DMS53 (cell line): ENCODE measurements at regions not wholly inside any gene's neighbourhood (a gene's known extent, or its start where the extent isn't known, plus 50 kb on each side); places are given as distances from the start of the nearest gene placed in this dataset.

Experiments used
- DNase-seq: peaks from one replicate; lab custom pipeline; 2025; lab: John Stamatoyannopoulos, UW

GRCh38 chr13:69423844-69424243 lies 683.8 kb upstream of the ATXN8OS start:
- no peak for DNase-seq

- no peak for DNase-seq
Measured at GRCh38 chr13:69418319-69418718, 689.3 kb upstream of the ATXN8OS start.

- DNase-seq = no peak
Measured at GRCh38 chr13:69410761-69411160, 696.9 kb upstream of the ATXN8OS start.

GRCh38 chr13:69391756-69392155 lies 715.9 kb upstream of the ATXN8OS start:
- DNase-seq = no peak

- no peak for DNase-seq
Measured at GRCh38 chr13:69389899-69390298, 717.7 kb upstream of the ATXN8OS start.

GRCh38 chr13:69373747-69374425 lies 733.7 kb upstream of the ATXN8OS start:
- no peak for DNase-seq

GRCh38 chr13:69363360-69363759 lies 744.3 kb upstream of the ATXN8OS start:
- DNase-seq = no peak

GRCh38 chr13:69331245-69331644 lies 776.4 kb upstream of the ATXN8OS start:
- DNase-seq = no peak

- DNase-seq = peak; percentile 60
Measured at GRCh38 chr13:69324090-69324886, 783.3 kb upstream of the ATXN8OS start.

- DNase-seq = no peak
Measured at GRCh38 chr13:69319656-69320055, 788.0 kb upstream of the ATXN8OS start.

GRCh38 chr13:69315039-69315438 lies 792.6 kb upstream of the ATXN8OS start:
- DNase-seq = no peak

- peak; percentile 3 for DNase-seq
Measured at GRCh38 chr13:69306766-69307165, 800.9 kb upstream of the ATXN8OS start.

GRCh38 chr13:69300131-69300530 lies 807.5 kb upstream of the ATXN8OS start:
- DNase-seq = no peak

- no peak for DNase-seq
Measured at GRCh38 chr13:69296130-69296529, 811.5 kb upstream of the ATXN8OS start.

GRCh38 chr13:69292789-69293425 lies 814.7 kb upstream of the ATXN8OS start:
- no peak for DNase-seq

GRCh38 chr13:69291292-69291906 lies 816.2 kb upstream of the ATXN8OS start:
- DNase-seq = no peak

GRCh38 chr13:69288026-69288425 lies 819.6 kb upstream of the ATXN8OS start:
- no peak for DNase-seq

- DNase-seq = no peak
Measured at GRCh38 chr13:69287050-69287698, 820.5 kb upstream of the ATXN8OS start.

- no peak for DNase-seq
Measured at GRCh38 chr13:69283837-69284236, 823.8 kb upstream of the ATXN8OS start.

- DNase-seq = no peak
Measured at GRCh38 chr13:69283301-69283700, 824.3 kb upstream of the ATXN8OS start.

- DNase-seq = no peak
Measured at GRCh38 chr13:69280399-69280798, 827.2 kb upstream of the ATXN8OS start.

GRCh38 chr13:69279213-69279612 lies 828.4 kb upstream of the ATXN8OS start:
- DNase-seq = no peak
